HepG2 (cell line): ENCODE measurements at regions not wholly inside any gene's neighbourhood (a gene's known extent, or its start where the extent isn't known, plus 50 kb on each side); places are given as distances from the start of the nearest gene placed in this dataset.

Source experiments
- ARNT2 ChIP-seq: sonication (generic); formaldehyde crosslinking; IDR thresholded peaks from 2 replicates; pipeline ENCODE4 v1.8.0; 2022; ENCODE audit warnings: mild to moderate bottlenecking, low read depth, missing genetic modification reagents, moderate library complexity
- BORCS8-MEF2B ChIP-seq: sonication (generic); formaldehyde crosslinking; IDR thresholded peaks from 2 replicates; pipeline ENCODE4 v1.8.0; 2022; ENCODE audit warnings: mild to moderate bottlenecking, missing genetic modification reagents
- EZH2 ChIP-seq: conservative IDR thresholded peaks from 2 replicates; pipeline ENCODE4 v1.6.1; 2012; ENCODE audit warnings: mild to moderate bottlenecking, low read depth, low read length, moderate library complexity
- HNRNPL ChIP-seq: fragments of 200-400 bp; formaldehyde crosslinking; IDR thresholded peaks from 2 replicates; pipeline ENCODE4 v1.6.1; 2017; ENCODE audit warnings: mild to moderate bottlenecking, low read depth, low read length
- ISX ChIP-seq: sonication (generic); formaldehyde crosslinking; conservative IDR thresholded peaks from 2 replicates; pipeline ENCODE4 v1.5.0; 2020; ENCODE audit warnings: missing genetic modification reagents
- MED1 ChIP-seq: sonication (generic); formaldehyde crosslinking; IDR thresholded peaks from 2 replicates; pipeline ENCODE4 v1.4.0; 2020; ENCODE audit warnings: missing genetic modification reagents
- MIER3 ChIP-seq: IDR thresholded peaks from 2 replicates; pipeline ENCODE4 v1.6.1; 2016; ENCODE audit warnings: missing compliant biosample characterization, borderline replicate concordance
- MYC ChIP-seq: sonication (generic); formaldehyde crosslinking; IDR thresholded peaks from 2 replicates; pipeline ENCODE4 v1.9.0; 2021; ENCODE audit warnings: missing genetic modification reagents, borderline replicate concordance
- PHB2 ChIP-seq: fragments of 450-650 bp; IDR thresholded peaks from 2 replicates; pipeline ENCODE4 v1.6.1; 2018; ENCODE audit not compliant: partially characterized antibody
- SMAD9 ChIP-seq: sonication (generic); formaldehyde crosslinking; IDR thresholded peaks from 2 replicates; pipeline ENCODE4 v1.5.1; 2020; ENCODE audit warnings: mild to moderate bottlenecking, missing genetic modification reagents
- SP2 ChIP-seq: sonication (generic); formaldehyde crosslinking; IDR thresholded peaks from 2 replicates; pipeline ENCODE4 v1.5.1; 2020; ENCODE audit warnings: mild to moderate bottlenecking, missing genetic modification reagents
- ZBTB20 ChIP-seq: sonication (generic); formaldehyde crosslinking; IDR thresholded peaks from 2 replicates; pipeline ENCODE4 v1.8.1; 2023; ENCODE audit warnings: missing genetic modification reagents, low read depth, mild to moderate bottlenecking, borderline replicate concordance
- ZFP36 ChIP-seq: fragments of 150-350 bp; IDR thresholded peaks from 2 replicates; pipeline ENCODE4 v1.6.1; 2018; ENCODE audit warnings: borderline replicate concordance, low read length, low read depth; ENCODE audit not compliant: partially characterized antibody
- ZNF260 ChIP-seq: sonication (generic); formaldehyde crosslinking; IDR thresholded peaks from 2 replicates; pipeline ENCODE4 v1.4.0; 2020; ENCODE audit warnings: missing genetic modification reagents, low read depth, mild to moderate bottlenecking, borderline replicate concordance
- ZNF460 ChIP-seq: sonication (generic); formaldehyde crosslinking; IDR thresholded peaks from 2 replicates; pipeline ENCODE4 v1.5.1; 2020; ENCODE audit warnings: missing genetic modification reagents, mild to moderate bottlenecking, borderline replicate concordance
- ZSCAN21 ChIP-seq: sonication (generic); formaldehyde crosslinking; IDR thresholded peaks from 2 replicates; pipeline ENCODE4 v1.8.0; 2022; ENCODE audit warnings: mild to moderate bottlenecking, missing genetic modification reagents, moderate library complexity, borderline replicate concordance
- TF ChIP-seq, protein P1 (sequence below): sonication (generic); formaldehyde crosslinking; IDR thresholded peaks from 2 replicates; pipeline ENCODE4 v1.4.0; 2020; ENCODE audit warnings: missing genetic modification reagents
- TF ChIP-seq, protein P2 (sequence below): sonication (generic); formaldehyde crosslinking; IDR thresholded peaks from 2 replicates; pipeline ENCODE4 v1.4.0; 2020; ENCODE audit warnings: mild to moderate bottlenecking, low read depth, missing genetic modification reagents
- TF ChIP-seq, protein P3 (sequence below): sonication (generic); formaldehyde crosslinking; IDR thresholded peaks from 2 replicates; pipeline ENCODE4 v1.4.0; 2020; ENCODE audit warnings: missing genetic modification reagents
- TF ChIP-seq, protein P4 (sequence below): IDR thresholded peaks from 2 replicates; pipeline ENCODE4 v1.6.1; 2018; ENCODE audit warnings: missing genetic modification reagents
- TF ChIP-seq, protein P5 (sequence below): sonication (generic); formaldehyde crosslinking; IDR thresholded peaks from 2 replicates; pipeline ENCODE4 v1.8.1; 2023; ENCODE audit warnings: mild to moderate bottlenecking, missing genetic modification reagents, borderline replicate concordance
- TF ChIP-seq, protein P6 (sequence below): IDR thresholded peaks from 2 replicates; pipeline ENCODE4 v1.6.1; 2012; ENCODE audit warnings: low read depth, low read length, improper control_type of control experiment

DNA sequence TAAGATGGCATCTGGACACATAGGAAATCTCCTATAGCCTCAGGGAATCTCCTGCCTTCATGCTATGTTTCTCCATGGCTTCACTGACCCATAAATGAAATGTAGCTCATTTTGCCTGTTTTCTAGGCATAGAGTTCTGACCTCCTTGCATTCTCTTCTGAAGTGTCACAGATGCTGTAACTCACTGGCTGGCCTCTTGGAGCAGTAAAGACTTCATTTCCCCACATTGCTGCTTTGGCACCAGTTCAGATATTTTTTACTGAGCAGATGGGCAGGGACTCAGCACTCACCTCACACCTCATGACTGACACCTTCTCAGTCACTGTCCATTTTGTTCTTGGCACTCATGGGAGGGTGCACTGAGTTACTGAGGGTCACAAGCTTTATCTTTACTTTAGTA is 286.7 kb upstream of the TGFBR2 start (continued):
- TF ChIP-seq SMAD9 (no peak), ZBTB20 (CRISPR knock-in tag) (no peak), ZSCAN21 (CRISPR knock-in tag) (no peak), BORCS8-MEF2B (CRISPR knock-in tag) (0 out of 2 replicates have a peak, but pooled peaks have one; percentile 30), ISX (CRISPR knock-in tag) (no peak), MIER3 (CRISPR knock-in tag) (0 out of 2 replicates have a peak, but pooled peaks have one; percentile 30), HNRNPL (no peak), PHB2 (no peak), ARNT2 (CRISPR knock-in tag) (no peak), MED1 (0 out of 2 replicates have a peak, but pooled peaks have one; percentile 41), ZNF260 (CRISPR knock-in tag) (no peak), SP2 (CRISPR knock-in tag) (no peak), MYC (no peak), EZH2 (no peak), ZFP36 (no peak), ZNF460 (CRISPR knock-in tag) (no peak)
- TF ChIP-seq, protein P1, sequence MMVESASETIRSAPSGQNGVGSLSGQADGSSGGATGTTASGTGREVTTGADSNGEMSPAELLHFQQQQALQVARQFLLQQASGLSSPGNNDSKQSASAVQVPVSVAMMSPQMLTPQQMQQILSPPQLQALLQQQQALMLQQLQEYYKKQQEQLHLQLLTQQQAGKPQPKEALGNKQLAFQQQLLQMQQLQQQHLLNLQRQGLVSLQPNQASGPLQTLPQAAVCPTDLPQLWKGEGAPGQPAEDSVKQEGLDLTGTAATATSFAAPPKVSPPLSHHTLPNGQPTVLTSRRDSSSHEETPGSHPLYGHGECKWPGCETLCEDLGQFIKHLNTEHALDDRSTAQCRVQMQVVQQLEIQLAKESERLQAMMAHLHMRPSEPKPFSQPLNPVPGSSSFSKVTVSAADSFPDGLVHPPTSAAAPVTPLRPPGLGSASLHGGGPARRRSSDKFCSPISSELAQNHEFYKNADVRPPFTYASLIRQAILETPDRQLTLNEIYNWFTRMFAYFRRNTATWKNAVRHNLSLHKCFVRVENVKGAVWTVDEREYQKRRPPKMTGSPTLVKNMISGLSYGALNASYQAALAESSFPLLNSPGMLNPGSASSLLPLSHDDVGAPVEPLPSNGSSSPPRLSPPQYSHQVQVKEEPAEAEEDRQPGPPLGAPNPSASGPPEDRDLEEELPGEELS (CRISPR knock-in tag), result no peak
- TF ChIP-seq, protein P2, sequence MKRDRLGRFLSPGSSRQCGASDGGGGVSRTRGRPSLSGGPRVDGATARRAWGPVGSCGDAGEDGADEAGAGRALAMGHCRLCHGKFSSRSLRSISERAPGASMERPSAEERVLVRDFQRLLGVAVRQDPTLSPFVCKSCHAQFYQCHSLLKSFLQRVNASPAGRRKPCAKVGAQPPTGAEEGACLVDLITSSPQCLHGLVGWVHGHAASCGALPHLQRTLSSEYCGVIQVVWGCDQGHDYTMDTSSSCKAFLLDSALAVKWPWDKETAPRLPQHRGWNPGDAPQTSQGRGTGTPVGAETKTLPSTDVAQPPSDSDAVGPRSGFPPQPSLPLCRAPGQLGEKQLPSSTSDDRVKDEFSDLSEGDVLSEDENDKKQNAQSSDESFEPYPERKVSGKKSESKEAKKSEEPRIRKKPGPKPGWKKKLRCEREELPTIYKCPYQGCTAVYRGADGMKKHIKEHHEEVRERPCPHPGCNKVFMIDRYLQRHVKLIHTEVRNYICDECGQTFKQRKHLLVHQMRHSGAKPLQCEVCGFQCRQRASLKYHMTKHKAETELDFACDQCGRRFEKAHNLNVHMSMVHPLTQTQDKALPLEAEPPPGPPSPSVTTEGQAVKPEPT (CRISPR knock-in tag), result no peak
- TF ChIP-seq, protein P3, sequence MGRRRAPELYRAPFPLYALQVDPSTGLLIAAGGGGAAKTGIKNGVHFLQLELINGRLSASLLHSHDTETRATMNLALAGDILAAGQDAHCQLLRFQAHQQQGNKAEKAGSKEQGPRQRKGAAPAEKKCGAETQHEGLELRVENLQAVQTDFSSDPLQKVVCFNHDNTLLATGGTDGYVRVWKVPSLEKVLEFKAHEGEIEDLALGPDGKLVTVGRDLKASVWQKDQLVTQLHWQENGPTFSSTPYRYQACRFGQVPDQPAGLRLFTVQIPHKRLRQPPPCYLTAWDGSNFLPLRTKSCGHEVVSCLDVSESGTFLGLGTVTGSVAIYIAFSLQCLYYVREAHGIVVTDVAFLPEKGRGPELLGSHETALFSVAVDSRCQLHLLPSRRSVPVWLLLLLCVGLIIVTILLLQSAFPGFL, result no peak
- TF ChIP-seq, protein P4, sequence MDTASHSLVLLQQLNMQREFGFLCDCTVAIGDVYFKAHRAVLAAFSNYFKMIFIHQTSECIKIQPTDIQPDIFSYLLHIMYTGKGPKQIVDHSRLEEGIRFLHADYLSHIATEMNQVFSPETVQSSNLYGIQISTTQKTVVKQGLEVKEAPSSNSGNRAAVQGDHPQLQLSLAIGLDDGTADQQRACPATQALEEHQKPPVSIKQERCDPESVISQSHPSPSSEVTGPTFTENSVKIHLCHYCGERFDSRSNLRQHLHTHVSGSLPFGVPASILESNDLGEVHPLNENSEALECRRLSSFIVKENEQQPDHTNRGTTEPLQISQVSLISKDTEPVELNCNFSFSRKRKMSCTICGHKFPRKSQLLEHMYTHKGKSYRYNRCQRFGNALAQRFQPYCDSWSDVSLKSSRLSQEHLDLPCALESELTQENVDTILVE (CRISPR knock-in tag), result 0 out of 2 replicates have a peak, but pooled peaks have one; percentile 32
- TF ChIP-seq, protein P5, sequence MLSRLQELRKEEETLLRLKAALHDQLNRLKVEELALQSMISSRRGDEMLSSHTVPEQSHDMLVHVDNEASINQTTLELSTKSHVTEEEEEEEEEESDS (CRISPR knock-in tag), result no peak
- TF ChIP-seq, protein P6, sequence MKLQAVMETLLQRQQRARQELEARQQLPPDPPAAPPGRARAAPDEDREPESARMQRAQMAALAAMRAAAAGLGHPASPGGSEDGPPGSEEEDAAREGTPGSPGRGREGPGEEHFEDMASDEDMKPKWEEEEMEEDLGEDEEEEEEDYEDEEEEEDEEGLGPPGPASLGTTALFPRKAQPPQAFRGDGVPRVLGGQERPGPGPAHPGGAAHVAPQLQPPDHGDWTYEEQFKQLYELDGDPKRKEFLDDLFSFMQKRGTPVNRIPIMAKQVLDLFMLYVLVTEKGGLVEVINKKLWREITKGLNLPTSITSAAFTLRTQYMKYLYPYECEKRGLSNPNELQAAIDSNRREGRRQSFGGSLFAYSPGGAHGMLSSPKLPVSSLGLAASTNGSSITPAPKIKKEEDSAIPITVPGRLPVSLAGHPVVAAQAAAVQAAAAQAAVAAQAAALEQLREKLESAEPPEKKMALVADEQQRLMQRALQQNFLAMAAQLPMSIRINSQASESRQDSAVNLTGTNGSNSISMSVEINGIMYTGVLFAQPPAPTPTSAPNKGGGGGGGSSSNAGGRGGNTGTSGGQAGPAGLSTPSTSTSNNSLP, result no peak
